Kidney (tissue), 13 donors: ENCODE measurements at regions not wholly inside any gene's neighbourhood (a gene's known extent, or its start where the extent isn't known, plus 50 kb on each side); places are given as distances from the start of the nearest gene placed in this dataset.
A peak's percentile ranks its signal among the peaks of the same experiment; 100 is the strongest.

ENCODE experiments used
- DNase-seq, 5 donors: peaks; one replicate each; pipeline ENCODE4 v3.0.0-alpha.2; 2013 to 2020
- FAIRE-seq: peaks from 2 replicates; lab custom pipeline; 2012; peaks lifted over from hg19 to GRCh38; lab: Jason Lieb, UNC
- H3K27ac ChIP-seq, 2 donors: one replicate each; pipeline ENCODE4 v1.7.0; 2013; ENCODE audit warnings: low read depth in 2 of 2, low read length in 2 of 2, inconsistent platforms in 1 of 2
- H3K27me3 ChIP-seq: one replicate; pipeline ENCODE4 v1.7.1; 2013; ENCODE audit warnings: low read length, inconsistent platforms; ENCODE audit not compliant: control insufficient read depth, insufficient read depth
- H3K36me3 ChIP-seq, 3 donors: one replicate each; pipeline versions ENCODE4 v1.7.0 to v1.7.1; 2013; ENCODE audit warnings: low read length in 3 of 3, control low read depth in 1 of 3, inconsistent platforms in 1 of 3; ENCODE audit not compliant: insufficient read depth in 3 of 3, control insufficient read depth in 2 of 3
- H3K4me1 ChIP-seq, 3 donors: one replicate each; pipeline versions ENCODE4 v1.7.0 to v1.7.1; 2013; ENCODE audit warnings: low read length in 3 of 3, inconsistent platforms in 1 of 3, low read depth in 1 of 3; ENCODE audit not compliant: control insufficient read depth in 2 of 3, insufficient read depth in 2 of 3
- H3K4me3 ChIP-seq, 3 donors: one replicate each; pipeline versions ENCODE4 v1.7.0 to v1.8.1; 2013; ENCODE audit warnings: low read length in 3 of 3, control low read depth in 1 of 3, inconsistent platforms in 1 of 3
- H3K9ac ChIP-seq, 3 donors: one replicate each; pipeline versions ENCODE4 v1.7.0 to v1.7.1; 2013; ENCODE audit warnings: low read length in 3 of 3, control low read depth in 1 of 3, inconsistent platforms in 1 of 3
- H3K9me3 ChIP-seq, 3 donors: one replicate each; pipeline versions ENCODE4 v1.7.0 to v1.7.1; 2013; ENCODE audit warnings: low read length in 3 of 3, control low read depth in 1 of 3, inconsistent platforms in 1 of 3; ENCODE audit not compliant: control insufficient read depth in 2 of 3, insufficient read depth in 1 of 3
- intact Hi-C: fragments of 100-400 bp; cut with DNase I; formaldehyde crosslinking; loops from one replicate; pipeline ENCODE4 v1.11.1; 2022
- TF ChIP-seq, protein P1 (sequence below): IDR thresholded peaks from 3 replicates; pipeline ENCODE4 v1.5.1; 2012; ENCODE audit warnings: mild to moderate bottlenecking, moderate library complexity, borderline replicate concordance; ENCODE audit not compliant: insufficient read depth; ENCODE audit errors: extremely low read depth
- donor health status: control.
- donor health status: control.
- donor health status: control.
- donor health status: control.
- donor health status: control.
- donor health status: DM: yes; HTN: yes; CAD: no.
- donor health status: Normal renal cell carcinoma (clear cell type).

DNA sequence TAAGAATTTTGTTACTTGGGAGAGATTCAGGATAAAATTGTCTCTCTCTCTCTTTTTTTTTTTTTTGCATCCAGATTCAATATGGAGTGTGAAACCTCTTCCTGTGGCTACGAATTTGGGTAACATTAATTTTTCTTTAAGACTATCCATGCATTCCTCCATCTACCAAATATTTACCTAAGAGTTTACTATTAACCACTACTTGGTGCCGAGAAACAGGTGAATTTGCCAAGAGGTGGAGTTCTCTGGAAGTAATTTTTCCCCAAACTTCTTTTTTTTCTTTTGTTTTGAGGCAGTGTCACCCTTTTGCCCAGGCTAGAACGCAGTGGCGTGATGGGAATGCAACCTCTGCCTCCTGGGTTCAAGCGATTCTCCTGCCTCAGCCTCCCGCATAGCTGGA lies 206.3 kb upstream of the VLDLR start:
- Histone ChIP-seq H3K9ac (no peak overlapping the region), H3K4me1 (peaks cover 0 to 5% (median 2%) of the 10 kb centered on the region in 3 donors), H3K36me3 (no peaks in the 10 kb centered on the region), H3K4me3 (no peak overlapping the region), H3K27ac (no peak overlapping the region), H3K27me3 (no peaks in the 10 kb centered on the region), H3K9me3 (no peaks in the 10 kb centered on the region)
- intact Hi-C loops, result no loop called here
- FAIRE-seq (no peak), DNase-seq (no peak)
- TF ChIP-seq, protein P1, sequence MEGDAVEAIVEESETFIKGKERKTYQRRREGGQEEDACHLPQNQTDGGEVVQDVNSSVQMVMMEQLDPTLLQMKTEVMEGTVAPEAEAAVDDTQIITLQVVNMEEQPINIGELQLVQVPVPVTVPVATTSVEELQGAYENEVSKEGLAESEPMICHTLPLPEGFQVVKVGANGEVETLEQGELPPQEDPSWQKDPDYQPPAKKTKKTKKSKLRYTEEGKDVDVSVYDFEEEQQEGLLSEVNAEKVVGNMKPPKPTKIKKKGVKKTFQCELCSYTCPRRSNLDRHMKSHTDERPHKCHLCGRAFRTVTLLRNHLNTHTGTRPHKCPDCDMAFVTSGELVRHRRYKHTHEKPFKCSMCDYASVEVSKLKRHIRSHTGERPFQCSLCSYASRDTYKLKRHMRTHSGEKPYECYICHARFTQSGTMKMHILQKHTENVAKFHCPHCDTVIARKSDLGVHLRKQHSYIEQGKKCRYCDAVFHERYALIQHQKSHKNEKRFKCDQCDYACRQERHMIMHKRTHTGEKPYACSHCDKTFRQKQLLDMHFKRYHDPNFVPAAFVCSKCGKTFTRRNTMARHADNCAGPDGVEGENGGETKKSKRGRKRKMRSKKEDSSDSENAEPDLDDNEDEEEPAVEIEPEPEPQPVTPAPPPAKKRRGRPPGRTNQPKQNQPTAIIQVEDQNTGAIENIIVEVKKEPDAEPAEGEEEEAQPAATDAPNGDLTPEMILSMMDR, result no peak

- Histone ChIP-seq H3K36me3 (no peaks in the 10 kb centered on the region), H3K9me3 (no peaks in the 10 kb centered on the region), H3K4me1 (peaks cover 0 to 3% (median 2%) of the 10 kb centered on the region in 3 donors), H3K27ac (no peak overlapping the region), H3K4me3 (no peak overlapping the region), H3K9ac (no peak overlapping the region), H3K27me3 (no peaks in the 10 kb centered on the region)
- TF ChIP-seq, protein P1, result no peak
- intact Hi-C loops, result no loop called here
- DNase-seq (no peak), FAIRE-seq (no peak)
Observed at GRCh38 chr9:2417730-2418129, 203.9 kb upstream of the VLDLR start.

DNA sequence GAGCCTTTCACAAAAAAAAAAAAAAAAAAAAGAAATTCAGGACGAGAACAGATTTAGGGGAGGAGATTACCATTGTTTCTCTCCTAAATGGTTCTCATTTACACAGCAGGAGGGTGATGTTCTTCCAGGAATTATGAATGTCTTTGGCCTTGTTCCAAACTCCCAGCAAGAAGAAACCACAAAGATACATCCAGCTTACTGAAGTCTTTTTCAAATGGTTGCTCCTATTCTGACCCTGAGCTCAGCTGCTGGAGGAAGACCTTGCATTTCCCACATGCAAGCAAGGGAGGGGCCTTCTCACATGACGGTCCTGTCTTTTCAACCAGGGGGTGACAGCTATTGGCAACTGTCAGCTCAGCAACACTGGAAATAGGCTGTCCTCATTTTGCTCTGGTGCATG lies 203.0 kb upstream of the VLDLR start:
- Histone ChIP-seq H3K9ac (no peak overlapping the region), H3K9me3 (no peaks in the 10 kb centered on the region), H3K36me3 (no peaks in the 10 kb centered on the region), H3K27me3 (no peaks in the 10 kb centered on the region), H3K4me1 (peaks cover 0 to 4% (median 2%) of the 10 kb centered on the region in 3 donors), H3K27ac (no peak overlapping the region), H3K4me3 (no peak overlapping the region)
- TF ChIP-seq, protein P1, result no peak
- intact Hi-C loops, result no loop called here
- FAIRE-seq (no peak), DNase-seq (peak in 1 of 5 donors; percentile 72)

DNA sequence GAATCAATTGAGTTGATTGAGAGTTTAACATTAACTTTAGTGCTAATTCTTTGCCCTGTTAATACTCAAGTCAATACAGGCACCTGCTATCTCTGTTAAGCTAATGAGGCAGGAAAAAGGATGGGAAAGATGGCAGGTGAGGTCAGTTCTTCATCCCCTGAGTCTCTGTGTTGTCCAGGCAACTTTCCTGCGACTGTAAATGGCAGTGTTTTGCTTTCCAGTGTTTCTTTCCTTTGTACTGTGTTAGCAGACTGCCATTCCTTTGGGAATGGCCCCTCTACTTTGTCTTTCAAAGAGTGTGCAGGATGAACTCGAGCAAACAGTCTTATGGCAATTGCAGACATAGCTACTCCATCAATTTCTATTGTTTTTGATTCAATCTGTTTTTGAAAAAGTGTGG lies 202.2 kb upstream of the VLDLR start:
- no peak overlapping the region for H3K4me3 ChIP-seq
- DNase-seq (no peak), FAIRE-seq (no peak)
- H3K4me1 ChIP-seq, result peaks cover 3 to 4% (median 4%) of the 10 kb centered on the region in 3 donors
- H3K27ac ChIP-seq, result no peak overlapping the region
- intact Hi-C loops, result no loop called here
- TF ChIP-seq, protein P1, result no peak
- H3K9ac ChIP-seq, result no peak overlapping the region
- no peaks in the 10 kb centered on the region for H3K36me3 ChIP-seq
- no peaks in the 10 kb centered on the region for H3K27me3 ChIP-seq
- H3K9me3 ChIP-seq, result no peaks in the 10 kb centered on the region
